HG03066 (cell line): ENCODE measurements at regions not wholly inside any gene's neighbourhood (a gene's known extent, or its start where the extent isn't known, plus 50 kb on each side); places are given as distances from the start of the nearest gene placed in this dataset.
A peak's percentile ranks its signal among the peaks of the same experiment; 100 is the strongest.
"Not testable (repeated sequence)": the region's sequence is repeated elsewhere in the genome, so short reads cannot be mapped to it uniquely, and the experiment has no call there.

ENCODE experiments used
- ATAC-seq: cut with Tn5 transposase; IDR thresholded peaks from one replicate; pipeline ENCODE4 v1.9.1; 2021; ENCODE audit warnings: low read depth; ENCODE audit not compliant: unreplicated experiment

DNA sequence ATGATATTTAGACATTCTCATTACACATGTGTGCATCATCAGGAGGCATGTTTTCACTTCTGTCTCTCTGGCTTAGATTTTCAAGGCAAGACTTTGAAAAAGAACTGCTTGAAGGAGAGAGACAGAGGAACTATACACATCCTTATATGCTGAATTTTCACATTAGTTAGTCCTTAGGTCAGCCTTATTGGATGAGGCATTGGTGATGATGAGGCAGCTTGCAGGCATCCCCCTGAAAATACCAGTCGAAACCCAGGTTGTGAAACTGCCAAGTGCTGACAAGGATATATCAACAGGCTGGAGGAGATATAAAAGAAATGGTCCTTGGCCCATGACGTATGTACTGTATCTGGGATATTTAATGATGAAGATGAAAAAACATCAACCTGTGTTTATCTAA, 297.2 kb upstream of the AADAT start:
- ATAC-seq: no peak

DNA sequence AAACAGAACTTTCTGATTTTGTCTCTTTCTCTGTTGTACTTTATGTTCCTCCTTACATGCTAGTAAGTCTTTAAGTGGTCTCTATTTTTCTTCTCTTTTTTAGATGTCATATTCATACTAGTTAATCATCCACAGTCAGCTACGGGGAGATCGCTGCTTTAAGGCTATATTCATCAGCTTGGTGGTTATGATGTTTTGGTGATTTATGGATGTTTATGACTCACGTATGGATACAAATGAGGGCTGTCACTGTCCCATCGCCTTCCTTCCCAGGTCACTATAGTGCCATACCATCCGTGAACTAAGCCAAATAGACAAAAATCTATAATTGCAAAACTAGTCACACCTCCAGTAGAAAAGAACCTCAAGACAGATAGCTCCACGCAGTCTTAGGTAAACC, 296.8 kb upstream of the AADAT start:
- ATAC-seq: no peak

DNA sequence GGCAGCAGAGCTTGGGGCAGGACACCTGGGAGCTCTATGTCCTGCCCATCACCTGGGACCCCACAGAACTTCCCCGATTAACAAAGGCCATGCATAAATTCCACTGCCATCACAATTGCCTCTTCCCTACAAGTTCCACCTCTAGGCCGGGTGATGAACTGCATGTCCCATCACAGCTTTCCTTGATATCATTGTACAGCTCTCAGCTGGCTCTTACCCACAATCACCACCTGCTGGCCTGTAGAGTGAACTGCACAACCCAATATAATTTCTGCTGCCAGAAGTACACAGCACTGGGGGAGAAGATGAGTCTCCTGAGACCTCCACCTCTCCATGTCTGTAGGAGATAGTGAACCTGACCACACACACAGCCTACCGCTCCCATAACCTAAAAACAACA, 285.0 kb upstream of the AADAT start:
- peak; percentile 98 for ATAC-seq

DNA sequence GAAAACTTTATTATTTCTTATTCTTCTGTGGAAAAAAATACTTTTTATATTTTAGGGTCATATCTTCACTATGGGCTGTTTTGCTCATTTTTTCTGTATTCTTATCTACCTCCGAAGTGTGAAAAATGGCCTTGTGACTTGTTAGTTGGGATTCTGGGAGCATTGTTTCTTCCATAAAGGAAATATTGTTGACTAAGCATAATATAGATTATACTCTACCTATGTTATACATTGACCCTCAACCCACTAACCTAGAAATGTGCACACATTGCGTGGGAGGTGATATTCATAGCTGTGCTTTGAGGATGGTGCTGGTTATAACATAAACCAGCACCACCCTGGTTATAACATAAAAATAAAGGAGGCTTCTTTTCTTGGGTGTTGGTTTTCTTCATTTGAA, 259.2 kb upstream of the AADAT start:
- ATAC-seq: no peak

GRCh38 chr4:170347191-170347590, 257.4 kb upstream of the AADAT start:
- not testable (repeated sequence) for ATAC-seq

DNA sequence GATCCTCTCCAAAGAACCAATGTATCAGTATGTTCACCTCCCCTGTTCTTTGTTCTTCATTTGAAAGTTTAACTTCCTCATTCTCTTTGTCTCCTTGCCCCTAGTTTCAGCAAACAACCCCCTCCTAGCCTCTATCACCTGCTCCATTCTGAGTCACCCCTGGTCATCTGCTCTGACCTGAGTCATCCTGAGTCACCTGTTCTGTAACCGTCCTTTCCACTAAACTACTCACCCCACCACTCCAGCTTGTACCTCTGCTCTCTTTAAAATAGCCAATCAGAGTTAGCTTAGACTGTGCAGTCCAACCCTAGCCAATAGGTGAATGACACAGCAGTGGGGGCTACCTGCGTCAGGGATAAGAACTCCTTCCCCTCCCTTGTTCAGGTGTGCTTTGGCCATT, 249.8 kb upstream of the AADAT start:
- no peak for ATAC-seq

GRCh38 chr4:170336238-170336775, 246.6 kb upstream of the AADAT start:
- ATAC-seq: peak; percentile 83

DNA sequence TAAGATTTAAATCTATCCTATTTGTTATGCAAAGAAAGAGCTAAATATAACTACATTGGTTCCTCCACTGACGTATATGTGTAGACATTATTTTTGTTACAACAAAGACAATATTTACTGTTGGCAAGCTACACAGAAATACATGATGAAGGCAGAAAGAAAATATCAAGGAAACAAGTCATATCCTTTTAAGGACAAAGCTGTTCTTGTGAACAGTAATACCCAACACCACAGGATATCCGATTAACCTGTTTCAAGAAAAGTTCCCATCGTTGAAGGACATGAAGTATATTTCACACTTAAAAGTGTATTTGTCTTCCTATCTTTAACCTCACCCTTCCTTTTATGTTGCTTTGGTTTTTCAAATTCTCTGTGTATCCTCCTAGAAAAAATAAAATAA, 235.8 kb upstream of the AADAT start:
- ATAC-seq: no peak

DNA sequence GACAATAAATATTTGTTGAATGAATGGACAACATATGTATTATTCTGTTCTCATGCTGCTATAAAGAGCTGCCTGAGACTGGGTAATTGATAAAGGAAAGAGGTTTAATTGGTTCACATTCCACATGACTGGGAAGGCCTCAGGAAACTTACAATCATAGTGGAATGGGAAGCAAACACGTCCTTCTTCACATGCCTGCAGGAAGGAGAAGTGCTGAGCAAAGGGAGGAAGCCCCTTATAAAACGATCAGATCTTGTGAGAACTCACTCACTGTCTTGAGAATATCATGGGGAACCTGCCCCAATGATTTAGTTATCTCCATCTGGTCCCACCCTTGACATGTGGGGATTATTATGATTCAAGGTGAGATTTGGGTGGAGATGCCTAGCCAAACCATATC, 233.9 kb upstream of the AADAT start:
- ATAC-seq: no peak

DNA sequence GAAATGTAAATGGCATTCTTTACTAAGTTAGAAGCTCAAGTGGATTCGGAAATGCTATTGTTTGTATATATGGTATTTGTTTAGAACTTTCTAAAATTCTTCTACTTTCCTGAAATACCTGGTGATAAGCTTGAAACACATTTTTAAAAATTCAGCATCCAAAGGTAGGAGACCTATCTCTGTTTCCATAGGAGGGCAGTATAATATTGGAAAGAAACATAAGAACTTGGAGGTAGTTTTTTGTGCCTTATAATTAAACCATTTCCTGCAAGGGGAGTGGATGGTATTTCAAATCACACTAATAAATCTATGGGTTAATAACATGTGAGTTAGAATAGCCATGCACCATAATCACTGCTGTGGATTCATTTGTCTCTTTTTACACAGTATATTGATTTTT, 217.4 kb upstream of the AADAT start:
- ATAC-seq: no peak

- ATAC-seq: no peak
These were observed 216.5 kb upstream of the AADAT start for GRCh38 chr4:170306208-170306607.

DNA sequence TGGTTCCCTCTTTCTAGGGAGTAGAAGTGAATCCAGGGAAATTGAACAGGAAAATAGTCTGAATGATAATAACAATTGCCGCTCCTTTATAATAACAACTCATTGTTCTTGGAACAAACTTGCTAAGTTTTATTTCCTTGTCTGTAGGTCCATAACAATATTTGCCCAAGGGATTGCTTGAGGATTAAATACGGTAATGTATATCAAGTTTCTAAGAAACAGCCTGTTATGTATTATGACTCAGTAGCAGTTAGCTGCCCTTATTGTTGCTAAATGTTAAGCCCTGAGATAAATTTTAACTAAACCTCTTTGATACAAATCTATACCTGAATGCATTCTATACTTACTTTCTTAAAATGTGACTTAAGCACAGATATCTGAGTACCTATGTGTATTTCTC, 215.9 kb upstream of the AADAT start:
- no peak for ATAC-seq

- ATAC-seq: no peak
These were observed 191.3 kb upstream of the AADAT start for GRCh38 chr4:170281027-170281426.

DNA sequence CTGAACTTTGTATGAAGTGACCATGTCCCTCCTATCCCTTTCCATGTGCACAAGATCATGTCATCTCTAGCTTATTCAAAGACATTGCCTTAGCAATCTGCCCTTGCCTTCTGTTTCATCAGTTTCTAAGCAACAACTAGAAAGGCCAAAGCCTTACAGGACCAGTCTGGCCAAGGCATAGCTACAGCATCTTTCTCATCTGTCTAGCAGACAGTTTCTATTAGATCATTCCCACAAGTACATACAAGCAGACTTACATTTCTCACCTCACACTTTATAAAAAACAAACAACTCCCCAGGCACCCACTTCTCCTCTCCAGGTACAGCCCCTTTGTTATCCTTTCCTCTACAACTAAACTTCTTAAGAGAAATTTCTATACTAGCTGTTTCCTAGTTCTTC, 188.7 kb upstream of the AADAT start:
- ATAC-seq: no peak

DNA sequence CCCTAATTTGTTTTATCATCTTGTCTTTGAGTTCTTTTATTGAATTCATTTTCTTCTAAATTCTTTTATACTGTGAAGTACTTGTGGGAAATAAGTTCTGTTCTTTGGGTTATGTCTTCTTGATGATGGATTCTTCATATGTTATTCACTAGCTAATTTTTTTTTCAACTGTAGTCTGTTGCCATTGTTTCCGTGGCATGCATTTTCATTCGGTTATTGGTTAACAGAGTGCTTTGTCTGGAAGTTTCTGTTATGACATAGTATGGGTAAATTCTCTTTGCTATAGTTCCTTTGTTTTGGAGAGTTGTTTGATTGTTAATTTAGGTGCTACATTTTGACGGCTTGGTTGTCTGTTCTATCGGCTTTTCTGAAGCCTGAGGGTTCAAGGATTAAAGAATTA, 184.9 kb upstream of the AADAT start:
- ATAC-seq: no peak

GRCh38 chr4:170272959-170273358, 183.2 kb upstream of the AADAT start:
- ATAC-seq: no peak

DNA sequence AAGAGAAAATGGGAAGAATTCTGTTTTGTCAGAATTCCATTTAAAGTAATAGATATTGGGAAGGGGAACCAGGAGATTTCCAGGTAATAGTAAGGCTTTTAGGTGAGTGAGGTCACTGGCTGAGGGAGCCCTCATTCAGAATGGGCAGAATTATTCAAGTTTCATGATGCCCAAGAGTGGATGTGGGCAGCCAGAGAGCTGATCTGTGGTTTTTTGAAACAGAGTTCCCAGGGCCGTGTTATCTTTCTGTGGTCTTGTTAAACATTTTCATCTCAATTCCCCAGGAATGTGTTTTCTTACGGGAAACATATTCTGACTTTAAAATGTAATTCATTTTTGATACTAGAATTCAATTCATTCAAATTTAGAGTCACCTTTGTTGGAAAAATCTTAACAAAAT, 182.0 kb upstream of the AADAT start:
- no peak for ATAC-seq

DNA sequence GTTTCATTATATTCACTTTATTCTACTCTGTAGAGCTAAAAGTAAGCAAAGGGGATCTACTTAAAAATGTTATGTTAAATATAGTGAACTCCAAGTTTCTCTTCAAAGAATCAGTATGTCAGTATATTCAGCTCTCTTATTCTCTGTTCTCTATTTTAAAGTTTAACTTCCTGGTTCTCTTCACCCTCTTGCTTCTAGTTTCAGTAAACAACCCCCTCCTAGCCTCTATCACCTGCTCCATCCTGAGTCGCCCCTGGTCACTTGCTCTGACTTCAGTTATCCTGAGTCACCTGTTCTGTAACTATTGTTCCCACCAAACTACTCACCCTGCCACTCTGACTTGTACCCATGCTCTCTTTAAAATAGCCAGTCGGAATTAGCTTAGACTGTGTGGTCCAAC, 180.9 kb upstream of the AADAT start:
- ATAC-seq: no peak

DNA sequence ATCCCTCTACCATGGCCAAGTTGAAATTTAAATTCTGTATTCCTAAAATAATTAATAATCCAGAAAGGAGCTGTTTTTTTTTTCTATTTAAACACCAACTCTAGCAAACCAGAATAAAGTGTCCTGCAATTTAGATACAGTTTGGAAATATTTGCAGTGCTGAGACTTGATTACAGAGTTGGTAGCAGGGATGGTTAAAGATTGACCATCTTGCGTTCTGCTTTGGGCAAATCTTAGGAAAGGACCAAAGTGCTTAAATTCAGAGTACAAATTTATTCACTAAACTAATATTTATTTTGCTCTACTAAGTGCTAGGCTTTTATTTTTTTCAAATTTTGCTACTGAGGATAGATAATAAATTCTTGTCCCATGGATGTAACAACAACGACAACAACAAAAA, 180.2 kb upstream of the AADAT start:
- no peak for ATAC-seq

- peak; percentile 100 for ATAC-seq
These were observed 169.9 kb upstream of the AADAT start for GRCh38 chr4:170259631-170260153.

DNA sequence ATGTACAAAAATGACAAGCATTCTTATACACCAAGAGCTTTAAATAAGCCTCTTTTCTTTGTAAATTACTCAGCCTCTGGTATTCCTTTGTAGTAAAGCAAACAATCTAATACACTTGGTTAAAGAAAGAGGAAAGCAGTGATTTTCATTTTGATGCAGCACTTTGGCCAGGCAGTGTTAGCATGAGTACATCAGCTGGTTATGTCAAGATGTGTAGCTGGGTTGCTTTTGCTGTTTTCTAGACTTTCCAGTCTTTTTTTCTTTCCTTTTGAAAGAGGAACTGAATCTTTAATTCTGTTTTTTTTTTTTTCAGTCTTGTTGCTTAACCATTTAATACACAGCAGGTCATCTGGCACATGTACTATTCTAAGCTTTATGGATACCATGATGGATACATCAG, 167.1 kb upstream of the AADAT start:
- no peak for ATAC-seq

GRCh38 chr4:170248576-170248975, 158.8 kb upstream of the AADAT start:
- no peak for ATAC-seq

DNA sequence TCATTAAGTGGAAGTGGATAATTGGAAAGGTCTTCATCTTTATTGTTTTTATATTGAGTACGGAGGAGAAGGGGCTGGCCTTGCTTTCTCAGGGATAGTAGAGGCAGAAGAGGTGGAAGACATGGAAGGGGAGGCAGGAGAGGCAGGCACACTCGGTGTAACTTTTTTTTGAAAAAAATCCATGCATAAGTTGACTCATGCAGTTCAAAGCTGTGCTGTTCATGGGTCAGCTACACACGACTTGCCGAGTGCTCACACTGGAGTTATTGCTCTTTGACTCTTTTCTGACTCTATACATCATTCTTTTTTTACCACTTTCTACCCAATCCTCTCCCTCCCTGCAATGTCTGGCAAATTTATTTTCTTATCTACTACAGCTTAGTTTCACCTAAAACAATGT, 158.3 kb upstream of the AADAT start:
- ATAC-seq: no peak
